Activated CD4-positive, CD25-positive, alpha-beta regulatory T cell treated with anti-CD3 and anti-CD28 coated beads, Interleukin-2, amount 50 U/mL, for 24 hours (primary cell): ENCODE measurements at regions not wholly inside any gene's neighbourhood (a gene's known extent, or its start where the extent isn't known, plus 50 kb on each side); places are given as distances from the start of the nearest gene placed in this dataset.

ENCODE experiments used
- ATAC-seq, 2 donors: fragments of 150-1000 bp; cut with Tn5 transposase; one replicate each; pipeline ENCODE4 v1.10.0; 2021; ENCODE audit warnings: mild to moderate bottlenecking in 1 of 2, moderate library complexity in 1 of 2

DNA sequence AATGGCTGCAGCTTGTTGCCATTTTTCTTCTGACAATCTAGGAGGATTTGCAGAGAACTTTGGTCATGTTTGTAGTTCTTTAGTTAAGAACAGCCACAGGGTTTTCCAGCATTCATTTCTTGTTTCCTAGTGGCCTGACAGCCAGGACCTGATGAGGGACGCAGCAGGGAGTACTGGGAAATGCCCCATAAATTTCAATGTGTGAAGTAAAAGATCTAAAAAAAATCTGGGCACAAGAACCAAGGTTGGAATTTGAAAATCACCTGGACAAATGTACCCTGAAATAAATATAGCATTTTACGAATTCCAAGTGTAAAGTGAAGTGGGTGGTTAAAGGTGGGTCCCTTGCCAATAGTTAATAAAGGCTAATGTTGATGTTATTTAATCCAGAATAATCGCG lies 195.0 kb downstream of the ZIC1 start:
- ATAC-seq, result no peak

DNA sequence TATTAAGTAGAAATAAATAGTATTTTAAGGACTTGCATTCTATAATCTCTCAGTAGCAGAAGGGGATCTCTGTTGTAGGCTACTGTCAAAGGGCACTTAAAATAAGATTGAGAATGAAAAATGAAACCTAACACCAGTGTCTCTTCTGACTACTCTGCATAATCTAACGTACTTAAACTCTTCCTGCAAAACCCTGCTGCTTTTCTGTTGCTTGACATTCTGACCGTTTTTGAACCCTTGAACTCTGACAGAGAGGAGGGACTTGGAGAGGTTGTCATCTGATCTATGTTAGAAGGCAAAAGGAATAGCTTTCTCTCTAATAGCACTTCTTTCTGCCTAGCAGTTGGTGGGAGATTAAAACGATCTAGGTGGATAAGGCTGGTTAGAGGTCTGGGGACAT lies 204.6 kb downstream of the ZIC1 start:
- no peak for ATAC-seq

DNA sequence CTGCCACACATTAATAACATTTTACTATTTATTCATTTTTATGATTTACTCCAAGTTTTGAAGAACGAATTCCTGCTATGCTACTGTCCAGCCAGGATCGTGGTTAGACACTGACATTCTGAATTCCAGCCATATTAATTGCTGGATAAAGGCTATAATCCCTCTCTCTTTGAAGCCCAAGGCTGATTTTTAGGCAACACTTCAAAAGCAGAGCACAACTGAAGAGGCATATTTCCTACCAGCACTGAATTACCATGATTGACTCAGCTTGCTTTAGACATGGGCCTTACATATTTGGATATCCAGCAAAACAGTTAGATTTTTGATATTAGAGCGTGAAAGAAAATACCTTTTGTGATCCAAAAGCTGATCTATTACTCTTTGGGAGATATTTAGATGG lies 205.0 kb downstream of the ZIC1 start:
- no peak for ATAC-seq

DNA sequence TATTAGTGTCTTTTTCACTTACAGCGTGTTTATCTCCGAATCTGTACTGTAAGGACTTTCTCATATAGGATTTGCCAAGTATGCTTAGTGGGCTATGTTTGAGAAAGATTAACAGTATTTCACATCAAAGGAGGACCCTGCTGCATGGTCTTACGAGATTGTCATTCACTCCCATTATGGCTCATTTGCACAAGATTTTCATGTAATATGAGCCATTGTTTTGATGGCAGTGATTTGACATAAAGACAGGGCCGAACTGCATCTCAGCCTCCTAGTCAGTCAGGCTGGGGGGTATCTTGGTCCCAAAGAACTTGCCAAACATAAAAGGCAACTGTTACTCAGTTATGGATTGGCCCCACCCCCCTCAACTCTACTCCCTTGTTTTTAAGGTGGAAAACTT lies 205.9 kb downstream of the ZIC1 start:
- no peak for ATAC-seq

DNA sequence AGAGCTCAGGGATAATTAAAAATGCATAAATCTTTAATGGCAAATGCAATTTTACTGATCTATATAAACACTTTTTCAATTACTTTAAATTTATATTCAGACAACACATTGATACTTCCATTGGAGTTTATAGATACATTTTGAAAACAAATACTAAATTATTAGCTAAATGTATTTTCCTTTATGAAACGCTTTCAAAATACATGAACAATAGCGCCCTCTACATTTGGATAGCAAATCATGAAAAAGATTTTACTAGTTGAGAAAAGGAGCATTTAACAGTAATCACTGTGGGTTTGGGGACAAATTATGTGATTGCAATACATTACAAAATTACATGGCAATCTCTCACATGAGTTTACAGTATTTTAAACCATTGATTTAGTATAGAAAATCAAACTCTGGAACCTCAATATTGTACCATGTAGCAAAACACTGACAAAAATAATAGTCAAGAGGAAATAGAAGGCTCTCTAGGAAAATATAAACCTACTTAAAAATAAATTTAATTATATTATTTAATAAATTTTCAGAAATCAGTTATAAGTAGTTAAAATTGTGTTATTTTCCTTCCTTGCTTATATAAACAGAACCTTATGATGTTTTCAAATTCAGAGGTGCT lies 207.9 kb downstream of the ZIC1 start:
- no peak for ATAC-seq

DNA sequence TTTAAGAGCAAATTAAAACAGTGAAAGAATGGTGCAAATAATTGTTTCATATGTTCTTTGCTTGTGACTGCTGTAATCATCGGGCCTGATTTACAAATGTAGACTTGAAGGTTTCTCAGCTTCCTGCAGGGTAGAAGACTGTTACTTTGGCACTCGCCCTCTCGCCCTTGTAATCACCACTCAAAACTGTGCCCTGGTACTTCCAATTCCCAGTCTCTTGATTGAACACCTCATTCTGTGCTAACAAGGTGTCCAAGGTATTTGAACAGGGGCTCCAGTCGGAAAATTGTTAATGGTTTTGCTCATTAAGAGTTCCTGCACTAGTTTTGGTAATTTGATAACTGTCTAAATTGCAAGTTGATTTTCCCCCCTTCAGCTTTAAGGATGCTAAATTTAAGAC lies 209.5 kb downstream of the ZIC1 start:
- ATAC-seq, result no peak

DNA sequence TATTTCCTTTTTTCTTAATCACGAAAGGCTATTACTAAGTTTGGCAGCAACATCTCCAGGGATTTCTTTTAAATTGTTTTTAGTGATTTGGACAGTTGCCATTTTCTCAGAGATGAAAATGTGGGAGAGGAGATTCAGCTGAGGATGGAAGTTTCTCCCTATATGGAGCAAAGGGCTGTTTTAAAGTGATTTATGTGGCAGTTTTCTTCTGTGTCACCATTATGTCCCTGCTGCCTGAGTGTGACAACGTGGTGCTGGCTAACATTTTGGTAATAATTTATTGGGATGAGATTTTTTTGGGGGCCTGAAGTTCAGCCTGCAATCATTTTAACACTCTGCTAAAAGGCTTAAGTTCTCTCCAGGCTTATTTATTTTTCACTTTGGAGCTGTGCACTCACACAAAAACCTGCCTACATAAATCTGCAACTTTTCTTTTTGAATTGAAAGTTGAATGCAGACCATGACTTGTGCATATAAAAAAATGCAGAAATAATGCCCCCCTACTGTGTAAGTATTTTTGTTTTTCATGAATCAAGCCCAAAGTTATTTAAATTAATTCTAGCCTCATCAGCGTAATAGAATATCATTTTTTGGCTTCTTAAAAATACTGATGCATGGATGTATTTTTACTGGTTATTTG lies 210.9 kb downstream of the ZIC1 start:
- no peak for ATAC-seq

DNA sequence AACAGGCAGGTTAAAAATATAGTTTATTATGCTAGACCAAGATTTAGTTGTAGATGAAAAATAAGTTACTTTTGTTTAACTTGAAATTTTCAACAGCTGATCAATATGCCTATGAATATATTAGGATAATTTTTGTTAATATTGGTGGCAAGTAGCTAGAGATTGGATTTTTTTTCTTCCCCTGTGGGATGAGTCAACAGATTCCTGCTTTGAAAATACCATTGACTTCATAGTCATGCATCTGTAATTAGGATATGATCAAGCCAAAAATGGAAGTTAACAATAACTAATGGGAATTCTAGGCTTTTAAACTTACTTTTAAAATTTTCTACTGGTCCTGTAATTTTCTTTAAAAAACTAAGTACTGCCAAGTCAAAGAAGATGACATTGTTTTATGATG lies 211.7 kb downstream of the ZIC1 start:
- no peak for ATAC-seq

DNA sequence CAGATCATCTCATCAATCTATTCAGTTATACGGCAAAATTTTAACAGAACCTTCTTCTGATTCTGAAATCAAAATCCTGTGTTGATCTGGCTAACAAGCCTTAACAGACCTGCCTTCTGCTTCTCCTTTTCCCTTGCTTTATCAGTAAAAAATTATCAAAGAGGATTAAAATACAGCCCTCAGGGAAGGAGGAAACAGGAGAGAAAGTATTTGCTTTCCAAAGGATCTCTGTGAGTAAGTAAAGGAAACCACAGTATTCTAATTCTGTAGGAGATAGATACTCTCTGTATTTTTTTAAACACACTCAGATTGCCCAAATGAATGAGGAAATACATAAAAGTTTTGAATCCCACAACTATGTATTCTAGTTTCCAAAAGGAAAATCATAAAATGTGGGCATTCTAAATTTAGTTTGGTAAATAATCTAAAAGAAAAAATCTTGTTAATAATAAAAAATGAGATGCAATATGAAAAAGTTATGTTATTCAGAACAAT lies 221.8 kb downstream of the ZIC1 start:
- no peak for ATAC-seq

DNA sequence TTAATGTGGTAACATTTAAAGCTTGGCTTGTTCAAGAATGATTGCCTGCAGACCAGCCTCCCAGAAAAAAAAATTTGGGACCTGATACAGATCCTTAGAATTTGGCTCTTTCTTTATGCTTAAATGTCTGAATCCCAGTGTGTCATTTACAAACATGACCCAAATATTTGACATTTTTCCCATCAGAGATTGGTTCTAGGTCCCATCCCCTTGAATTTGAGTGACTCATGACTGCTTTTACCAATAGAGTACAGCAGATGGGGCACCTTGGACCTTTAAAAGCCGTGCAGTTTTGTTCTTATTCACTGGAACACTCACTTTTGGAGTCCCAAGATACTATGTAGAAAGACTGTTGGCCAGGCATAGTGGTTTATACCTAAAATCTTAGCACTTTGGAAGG lies 231.6 kb downstream of the ZIC1 start:
- ATAC-seq, result no peak

DNA sequence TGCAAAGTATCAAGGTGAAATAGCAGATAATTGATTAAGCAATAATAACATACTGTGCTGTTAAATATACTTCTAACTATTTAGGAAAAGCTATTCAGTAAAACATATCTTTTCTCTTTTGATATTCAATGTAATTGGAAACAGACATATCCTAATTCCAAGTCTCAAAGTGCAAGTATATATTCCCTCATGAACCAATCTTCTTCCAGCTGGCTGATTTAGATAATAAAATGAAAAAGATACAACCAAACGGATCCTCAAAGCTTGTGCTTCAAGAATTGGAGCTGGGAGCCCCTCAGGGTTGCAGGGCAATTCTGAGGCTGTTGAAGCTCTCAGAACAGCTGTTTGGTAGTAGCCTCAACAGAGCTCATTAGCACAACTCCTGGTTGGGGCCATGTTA lies 236.6 kb downstream of the ZIC1 start:
- ATAC-seq, result no peak

DNA sequence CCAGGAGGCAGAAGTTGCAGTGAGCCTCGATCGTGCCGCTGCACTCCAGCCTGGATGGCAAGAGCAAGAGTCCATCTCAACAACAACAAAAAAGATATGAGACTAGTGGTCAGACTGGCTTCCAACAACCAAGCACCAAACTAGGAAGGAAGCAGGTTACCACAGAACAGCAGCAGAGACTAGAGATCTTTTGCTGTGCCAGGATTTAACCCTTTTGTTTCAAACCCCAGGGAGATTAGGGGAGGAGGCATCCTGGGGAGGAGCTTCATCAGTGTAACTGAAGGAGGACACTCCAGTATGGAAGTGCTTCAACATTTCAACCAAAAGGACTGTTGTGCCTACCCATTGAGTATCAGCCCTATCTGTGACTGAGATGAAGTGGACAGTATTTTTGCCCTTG lies 240.3 kb downstream of the ZIC1 start:
- no peak for ATAC-seq

DNA sequence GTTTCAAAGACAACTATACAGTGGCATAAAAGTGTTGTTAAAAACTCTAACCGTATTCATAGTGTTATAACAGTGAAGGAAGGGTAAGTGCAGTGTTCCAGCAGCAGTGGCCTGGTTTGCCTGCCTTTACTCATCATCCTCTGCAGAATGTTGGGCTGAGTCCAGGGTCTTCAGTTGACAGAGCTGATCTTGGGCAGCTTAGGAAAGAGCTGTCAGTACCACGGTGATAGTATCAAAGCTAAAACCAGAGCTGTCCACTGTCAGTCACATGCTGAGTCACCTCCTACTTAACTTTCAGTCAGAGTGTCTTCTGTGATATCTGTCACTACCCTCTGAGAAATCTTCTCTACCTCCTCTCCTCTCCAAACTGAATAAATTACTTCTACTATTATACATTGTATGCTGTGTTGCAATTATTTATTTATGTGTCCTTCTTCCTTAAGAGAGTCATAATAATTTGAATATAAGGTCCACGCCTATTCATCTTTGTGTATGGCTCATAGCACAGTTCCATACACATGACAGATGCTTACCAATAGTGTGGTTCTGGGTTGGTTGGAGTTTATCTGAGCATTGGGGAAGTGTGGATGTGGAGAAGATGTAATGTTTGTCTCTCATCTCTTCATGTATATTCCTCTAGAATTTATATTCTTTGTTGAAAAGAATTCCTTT lies 242.1 kb downstream of the ZIC1 start:
- ATAC-seq, result no peak

DNA sequence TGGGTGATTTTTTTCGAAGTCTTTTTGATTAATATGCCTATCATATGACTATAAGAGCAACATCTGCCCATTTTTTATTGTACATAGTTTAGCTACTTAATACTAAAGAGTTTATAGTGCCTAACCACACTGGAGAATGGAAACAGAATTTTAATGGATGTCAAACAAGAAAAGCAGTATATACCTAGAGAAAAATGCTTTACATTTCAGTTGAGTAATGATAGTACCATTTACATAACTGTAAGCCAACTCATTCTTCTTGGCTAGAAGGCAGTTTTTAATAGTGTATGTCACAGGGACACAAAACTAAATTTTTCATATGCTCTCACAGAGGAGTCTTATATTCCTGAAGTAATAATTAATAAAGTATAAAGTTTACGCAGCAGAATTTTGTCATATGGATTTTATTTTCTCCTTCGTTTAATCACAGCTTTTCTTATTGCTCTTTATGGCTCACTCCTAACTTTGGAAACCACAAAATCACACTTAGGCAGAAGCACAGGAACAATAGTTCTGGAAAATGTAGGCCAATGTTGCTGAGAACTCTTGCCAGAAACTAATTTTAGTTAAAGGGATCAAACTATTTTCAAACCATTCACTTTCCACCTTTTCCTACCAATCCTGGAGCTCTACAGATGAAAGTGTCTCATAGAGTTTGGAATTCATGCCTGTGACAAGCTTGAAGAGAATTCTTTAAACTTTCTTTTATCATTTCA lies 243.6 kb downstream of the ZIC1 start:
- no peak for ATAC-seq

DNA sequence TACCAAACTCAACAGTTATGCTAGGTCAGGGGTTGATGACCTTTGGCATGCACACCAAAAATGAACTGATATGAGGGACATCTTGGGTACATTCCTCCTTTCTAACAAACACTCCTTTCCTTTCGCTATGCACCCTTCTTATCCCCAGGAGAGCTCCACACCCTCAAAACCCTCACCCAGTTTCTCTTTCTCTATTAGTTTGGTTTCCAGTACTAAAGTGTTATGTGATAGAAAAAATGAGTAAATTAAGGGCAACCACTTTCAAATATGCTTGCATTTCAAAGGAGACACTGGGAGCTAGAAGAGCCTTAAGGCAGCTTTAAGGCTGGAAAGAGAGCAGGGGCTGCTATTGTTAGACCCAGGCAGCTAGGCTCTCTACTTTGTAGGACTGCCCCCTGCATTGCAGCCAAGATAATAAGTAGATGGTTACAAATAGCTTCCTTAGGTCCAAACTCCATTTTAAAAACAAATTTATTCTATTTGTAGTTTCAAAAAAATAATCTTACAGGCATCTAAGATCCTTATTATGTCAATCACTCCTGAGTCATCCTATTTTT lies 244.3 kb downstream of the ZIC1 start:
- ATAC-seq, result no peak

DNA sequence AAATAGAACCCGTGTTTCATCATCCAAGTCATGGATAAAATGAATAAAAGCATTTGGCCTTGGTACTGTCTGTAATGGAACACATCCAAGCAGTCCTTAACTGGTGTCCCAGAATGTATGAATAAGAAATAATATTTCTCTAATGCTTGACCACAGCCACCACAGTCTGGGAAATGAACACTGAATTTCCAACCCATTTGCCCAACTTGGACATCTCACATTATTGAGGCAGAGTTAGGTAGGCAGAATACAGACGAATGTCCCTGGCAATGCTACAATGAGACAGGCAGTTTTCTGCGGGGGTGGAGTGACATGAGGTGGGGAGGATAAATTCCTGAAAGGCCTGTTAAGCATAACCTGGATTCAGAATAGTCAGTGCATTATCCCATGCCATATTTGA lies 245.7 kb downstream of the ZIC1 start:
- no peak for ATAC-seq

DNA sequence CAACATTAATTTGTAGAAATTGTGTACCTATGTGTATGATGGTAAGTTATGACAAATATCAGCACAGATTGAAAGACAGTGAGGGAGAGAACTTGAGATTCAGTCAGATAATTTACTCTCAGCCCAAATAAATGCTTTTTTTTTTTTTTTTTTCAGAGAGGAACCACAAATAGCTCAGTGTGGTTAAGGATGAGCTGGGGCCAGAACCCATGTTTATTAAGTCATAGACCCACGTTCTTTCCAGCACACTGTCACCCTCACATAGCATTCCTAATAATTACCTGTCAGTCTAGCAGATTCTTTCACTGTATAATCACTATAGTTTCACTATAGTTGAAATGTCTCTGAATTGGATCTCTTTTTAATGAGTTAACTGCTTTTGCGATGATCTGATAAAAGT lies 246.1 kb downstream of the ZIC1 start:
- no peak for ATAC-seq

DNA sequence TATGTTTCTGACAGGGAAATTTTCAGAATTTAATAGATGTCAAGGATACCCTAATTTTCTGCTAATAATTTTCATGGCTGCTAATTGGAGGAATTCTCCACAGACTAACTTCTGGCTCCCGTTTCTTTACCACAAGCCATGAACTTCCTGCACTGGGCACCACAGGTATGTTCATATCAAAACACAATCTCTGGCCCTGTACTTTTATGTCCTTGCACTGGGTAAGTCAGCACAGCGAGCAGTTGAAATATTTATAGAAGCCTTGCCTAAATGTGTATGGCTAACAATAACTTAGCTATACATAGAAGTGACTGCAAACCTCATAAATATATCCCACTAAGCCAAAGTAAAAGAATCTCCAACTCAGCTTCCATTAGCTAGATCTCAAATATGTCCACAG lies 246.9 kb downstream of the ZIC1 start:
- ATAC-seq, result no peak

DNA sequence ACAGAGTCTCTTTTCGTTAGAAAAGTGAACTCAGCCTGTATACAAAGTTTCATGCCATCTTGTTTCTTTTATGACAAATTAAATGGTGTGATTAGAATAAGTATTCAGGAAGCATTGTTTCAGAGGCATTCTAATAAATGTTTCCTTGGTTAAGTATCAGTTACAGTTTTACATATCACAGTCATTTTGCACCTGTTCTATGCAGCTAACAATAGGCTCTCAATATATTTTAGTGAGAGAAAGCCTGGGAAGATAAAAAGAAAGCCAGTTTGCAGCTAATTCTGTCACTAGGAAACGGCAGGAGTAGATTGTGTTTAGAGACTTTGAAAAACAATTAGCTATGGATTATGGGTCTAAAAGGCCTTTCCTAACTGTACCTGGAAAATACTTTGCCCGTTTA lies 252.8 kb downstream of the ZIC1 start:
- ATAC-seq, result no peak

DNA sequence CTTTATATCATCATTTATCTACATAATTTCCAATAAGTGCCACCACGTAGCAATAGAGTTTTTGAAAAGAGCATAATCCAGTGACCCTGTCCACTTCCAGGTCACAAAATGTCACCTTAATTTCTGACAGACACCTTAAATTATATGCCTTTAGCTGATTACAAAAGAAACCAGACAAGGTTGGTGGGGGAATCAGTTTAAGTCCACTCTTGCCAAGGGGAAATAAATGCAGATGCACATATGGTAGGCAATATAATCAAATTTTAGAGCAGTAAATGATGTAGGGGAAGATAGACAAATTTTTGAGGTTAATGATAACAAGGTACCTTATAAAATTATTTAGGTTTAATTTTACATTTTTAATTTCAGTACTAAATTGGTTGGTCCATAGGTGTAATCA lies 253.5 kb downstream of the ZIC1 start:
- ATAC-seq, result no peak

DNA sequence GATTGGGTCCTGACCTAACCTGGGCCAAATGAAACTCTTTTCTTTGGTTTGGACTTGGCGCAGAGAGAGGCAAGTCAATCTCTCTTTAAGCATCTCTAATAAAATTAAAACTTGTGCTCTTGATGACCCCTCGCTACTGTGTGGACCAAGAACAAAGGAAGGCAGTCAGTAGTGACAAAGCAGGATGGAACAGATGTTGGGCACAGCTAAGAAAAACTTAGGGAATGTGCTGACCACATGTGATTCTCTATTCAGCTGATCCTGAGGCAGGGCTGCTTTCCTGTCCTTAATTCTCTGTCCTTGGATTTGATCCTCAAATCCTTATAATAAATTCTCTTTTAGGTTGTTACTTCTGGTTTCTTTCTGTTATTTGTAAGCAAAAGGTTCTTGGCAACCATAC lies 259.9 kb downstream of the ZIC1 start:
- no peak for ATAC-seq

DNA sequence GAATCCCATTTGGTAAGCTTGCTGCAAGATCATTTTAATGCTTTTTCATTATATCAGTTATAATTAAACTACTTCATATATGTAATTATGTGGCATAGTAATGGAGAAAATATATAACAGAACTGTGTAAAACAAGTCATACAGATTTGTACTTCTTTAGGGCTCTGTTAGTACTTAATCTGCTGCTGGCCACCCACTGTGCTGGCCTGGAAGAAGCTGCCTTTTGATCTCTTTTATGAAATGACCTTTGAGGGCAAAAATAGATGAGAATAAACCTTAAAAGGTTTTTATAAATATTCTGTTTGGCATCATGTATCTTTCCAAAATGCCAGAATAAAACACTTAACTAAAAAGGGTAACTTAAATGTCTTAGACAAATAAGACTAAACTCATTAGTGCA lies 262.9 kb downstream of the ZIC1 start:
- ATAC-seq, result no peak

DNA sequence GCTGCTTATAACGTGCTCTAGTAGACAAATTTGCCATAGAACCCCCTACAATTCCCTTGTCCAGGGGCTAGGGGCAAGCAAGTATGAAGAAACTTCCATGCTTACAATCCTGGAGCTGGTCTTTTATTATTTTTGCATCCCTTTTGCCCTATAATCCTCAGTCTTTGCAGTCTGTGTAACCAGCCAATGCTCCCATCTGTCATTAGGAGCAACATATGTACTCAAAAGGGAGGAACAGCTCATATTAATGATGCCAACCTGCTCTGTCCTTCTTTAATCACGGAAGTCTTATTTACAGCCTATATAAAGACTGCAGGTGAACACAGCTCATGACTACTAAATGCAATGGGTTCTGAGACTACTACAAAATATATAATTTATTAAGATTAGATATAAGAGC lies 263.3 kb downstream of the ZIC1 start:
- no peak for ATAC-seq

DNA sequence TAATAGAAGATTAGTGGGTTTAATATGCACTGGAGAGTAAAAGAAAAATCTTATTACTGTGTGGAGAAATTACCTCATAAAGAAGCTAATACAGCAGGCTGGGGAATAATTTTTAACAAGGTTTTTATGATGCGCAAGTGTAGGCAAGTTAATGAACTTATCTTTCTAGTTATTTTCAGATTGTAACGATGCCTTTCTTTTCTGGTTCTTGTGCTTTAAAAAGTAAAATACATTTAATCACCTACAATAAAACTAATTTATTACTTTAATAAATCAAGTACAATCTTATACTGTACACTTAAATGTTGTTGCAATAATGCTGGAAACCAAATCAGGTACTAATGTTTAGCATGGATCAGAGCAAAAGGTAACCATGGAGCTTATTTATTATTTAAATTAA lies 266.6 kb downstream of the ZIC1 start:
- ATAC-seq, result no peak
